LNCaP clone FGC (cell line): ENCODE measurements at regions not wholly inside any gene's neighbourhood (a gene's known extent, or its start where the extent isn't known, plus 50 kb on each side); places are given as distances from the start of the nearest gene placed in this dataset.

Experiments
- DNase-seq: peaks from one replicate; pipeline ENCODE4 v3.0.0-alpha.2; 2011; ENCODE audit warnings: low read depth
- H3K4me3 ChIP-seq: 2 replicates; pipeline ENCODE4 v1.5.1; 2011; ENCODE audit warnings: mild to moderate bottlenecking, low read depth, low read length, control low read depth
- CTCF ChIP-seq: IDR thresholded peaks from 2 replicates; pipeline ENCODE4 v1.5.1; 2012; ENCODE audit warnings: mild to moderate bottlenecking; ENCODE audit not compliant: control insufficient read depth, insufficient read depth; ENCODE audit errors: extremely low read depth

DNA sequence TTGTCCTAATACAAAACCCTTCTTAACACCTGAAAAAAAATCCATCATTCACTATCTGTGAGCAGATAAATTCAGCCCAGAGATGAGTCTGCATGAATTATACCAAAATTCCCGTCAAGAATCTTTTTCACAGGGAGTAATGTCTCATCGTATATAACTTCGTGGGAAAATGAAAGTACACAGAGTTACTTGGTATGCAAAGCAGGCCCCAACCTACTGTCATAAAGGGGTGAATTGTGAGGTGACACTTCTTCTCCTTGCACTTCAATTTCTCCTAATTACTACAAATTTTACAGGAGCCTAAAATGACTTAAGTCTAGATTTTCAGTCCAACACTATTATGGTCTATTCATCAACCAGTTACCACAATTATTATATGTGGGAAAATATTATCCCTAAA lies 84.6 kb upstream of the CDH20 start:
- H3K4me3 ChIP-seq: no peak overlapping the region
- DNase-seq: no peak
- no peak for TF ChIP-seq CTCF

- no peak for TF ChIP-seq CTCF
- H3K4me3 ChIP-seq: no peak overlapping the region
- no peak for DNase-seq
These were observed 76.9 kb upstream of the CDH20 start for GRCh38 chr18:61256291-61256690.

DNA sequence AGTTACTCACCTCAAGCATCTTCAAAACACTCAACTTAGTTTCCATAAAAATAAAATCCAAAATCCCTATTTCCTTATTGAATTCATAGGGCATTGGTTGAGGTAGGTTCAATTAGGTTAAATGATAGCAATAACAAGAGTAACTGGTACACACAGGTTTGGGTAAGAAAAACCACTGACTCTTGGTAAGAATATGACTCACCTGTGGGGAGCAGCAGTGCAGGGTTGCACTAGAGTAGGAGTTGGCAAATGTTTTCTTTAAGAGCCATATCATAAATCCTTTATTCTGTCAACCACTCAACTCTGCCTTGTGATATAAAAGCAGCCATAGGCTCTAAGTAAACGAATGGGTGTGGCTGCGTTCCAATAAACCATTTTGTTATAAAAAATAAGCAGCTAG lies 71.4 kb upstream of the CDH20 start:
- no peak for DNase-seq
- TF ChIP-seq CTCF: no peak
- no peak overlapping the region for H3K4me3 ChIP-seq

DNA sequence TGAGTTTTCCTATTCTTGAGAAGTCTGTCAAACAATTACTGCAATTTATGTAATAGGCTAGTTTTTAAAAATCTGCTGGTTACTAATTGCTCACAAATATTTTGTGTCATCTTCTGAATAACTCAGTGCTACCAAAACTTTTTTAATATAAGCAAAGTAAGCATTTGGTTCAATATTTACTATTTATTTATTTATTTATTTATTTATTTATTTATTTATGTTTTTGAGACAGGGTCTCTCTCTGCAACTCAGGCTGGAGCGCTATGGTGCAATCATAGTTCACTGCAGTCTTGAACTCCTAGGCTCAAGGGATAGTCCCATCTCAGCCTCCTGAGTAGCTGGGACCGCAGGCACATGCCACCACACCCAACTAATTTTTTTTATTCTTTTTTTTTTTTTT lies 60.4 kb upstream of the CDH20 start:
- no peak overlapping the region for H3K4me3 ChIP-seq

DNA sequence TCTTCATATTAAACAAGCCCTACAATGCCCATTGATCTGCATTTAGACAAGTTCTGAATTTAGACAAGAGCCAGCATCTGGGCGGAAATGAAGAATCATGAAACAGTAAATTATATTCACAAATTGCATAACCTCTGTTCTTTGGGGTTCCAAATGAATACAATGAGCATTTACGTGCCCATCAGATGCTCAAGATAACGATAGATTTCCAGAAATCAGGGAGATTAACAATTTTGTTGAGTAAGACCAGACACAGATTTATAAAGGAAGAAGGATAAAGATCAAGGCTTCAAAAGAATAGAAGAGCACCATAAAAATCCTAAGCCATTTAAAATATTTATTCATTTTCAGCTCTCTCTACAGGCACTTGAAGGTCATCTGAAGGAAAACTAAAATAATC lies 59.7 kb upstream of the CDH20 start:
- no peak for TF ChIP-seq CTCF
- no peak overlapping the region for H3K4me3 ChIP-seq
- no peak for DNase-seq

More for the DNA sequence above, 60.4 kb upstream of the CDH20 start:
- no peak for DNase-seq
- TF ChIP-seq CTCF: no peak

DNA sequence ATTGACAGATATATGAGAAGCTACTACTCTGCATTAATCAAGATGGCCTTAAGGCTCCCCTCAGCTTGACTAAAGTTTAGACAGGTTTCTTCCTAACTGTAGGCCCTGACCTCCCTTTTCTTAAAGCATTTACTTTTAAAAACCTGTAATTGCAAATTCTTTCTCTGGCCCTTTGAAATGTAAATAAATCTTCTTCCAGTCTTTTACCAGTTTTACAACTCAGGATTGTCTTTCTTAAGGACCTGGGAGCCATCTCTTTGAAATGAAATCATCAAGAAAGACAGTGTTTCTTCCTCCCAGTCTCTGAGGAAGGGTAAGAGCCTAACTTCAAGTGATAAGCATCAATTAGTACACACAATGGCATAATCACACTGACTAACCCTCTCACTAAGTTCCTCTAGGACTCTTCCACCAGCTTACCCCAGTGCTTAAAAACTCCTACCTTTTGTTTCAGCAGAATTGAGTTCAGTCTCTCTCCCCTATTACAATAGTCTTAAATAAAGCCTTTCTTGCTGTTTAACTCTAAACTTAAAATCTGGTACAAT lies 58.7 kb upstream of the CDH20 start:
- DNase-seq: no peak

More for the DNA sequence above, 58.7 kb upstream of the CDH20 start:
- no peak for TF ChIP-seq CTCF
- no peak overlapping the region for H3K4me3 ChIP-seq
